SU-DHL-6 (cell line): ENCODE measurements at regions not wholly inside any gene's neighbourhood (a gene's known extent, or its start where the extent isn't known, plus 50 kb on each side); places are given as distances from the start of the nearest gene placed in this dataset.

Experiments used
- EZH2phosphoT487 ChIP-seq: fragments of 200-600 bp; sonication (generic), shearing (Covaris generic); conservative IDR thresholded peaks from 2 replicates; pipeline ENCODE4 v1.6.1; 2018; ENCODE audit warnings: mild to moderate bottlenecking, antibody characterized with exemption, low read length, moderate library complexity, mixed read lengths
- TF ChIP-seq, protein P1 (sequence below): fragments of 200-600 bp; sonication (generic); IDR thresholded peaks from one replicate; pipeline ENCODE4 v1.5.1; 2017; ENCODE audit warnings: antibody characterized with exemption, mild to moderate bottlenecking, low read length, moderate library complexity; ENCODE audit not compliant: insufficient read depth, poor library complexity, severe bottlenecking

DNA sequence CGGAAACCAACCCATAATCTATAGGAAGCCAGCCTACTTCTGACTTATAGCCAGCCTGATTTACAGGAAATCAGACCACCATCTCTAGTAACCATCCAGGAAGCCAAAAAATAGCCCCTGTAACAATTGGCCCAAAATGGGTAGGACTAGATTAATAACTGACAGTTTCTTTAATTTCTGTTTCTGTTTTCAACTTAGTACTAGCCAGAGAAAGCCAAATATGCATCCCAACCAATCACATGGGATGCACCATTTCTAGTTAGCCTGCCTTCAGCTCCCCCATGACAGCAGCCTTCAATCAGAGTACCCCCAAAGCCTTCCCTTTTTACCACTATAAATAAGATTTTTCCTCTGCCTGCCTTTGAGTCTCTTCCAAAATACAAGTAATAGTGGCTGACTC, 239.1 kb upstream of the GADL1 start:
- TF ChIP-seq, protein P1, sequence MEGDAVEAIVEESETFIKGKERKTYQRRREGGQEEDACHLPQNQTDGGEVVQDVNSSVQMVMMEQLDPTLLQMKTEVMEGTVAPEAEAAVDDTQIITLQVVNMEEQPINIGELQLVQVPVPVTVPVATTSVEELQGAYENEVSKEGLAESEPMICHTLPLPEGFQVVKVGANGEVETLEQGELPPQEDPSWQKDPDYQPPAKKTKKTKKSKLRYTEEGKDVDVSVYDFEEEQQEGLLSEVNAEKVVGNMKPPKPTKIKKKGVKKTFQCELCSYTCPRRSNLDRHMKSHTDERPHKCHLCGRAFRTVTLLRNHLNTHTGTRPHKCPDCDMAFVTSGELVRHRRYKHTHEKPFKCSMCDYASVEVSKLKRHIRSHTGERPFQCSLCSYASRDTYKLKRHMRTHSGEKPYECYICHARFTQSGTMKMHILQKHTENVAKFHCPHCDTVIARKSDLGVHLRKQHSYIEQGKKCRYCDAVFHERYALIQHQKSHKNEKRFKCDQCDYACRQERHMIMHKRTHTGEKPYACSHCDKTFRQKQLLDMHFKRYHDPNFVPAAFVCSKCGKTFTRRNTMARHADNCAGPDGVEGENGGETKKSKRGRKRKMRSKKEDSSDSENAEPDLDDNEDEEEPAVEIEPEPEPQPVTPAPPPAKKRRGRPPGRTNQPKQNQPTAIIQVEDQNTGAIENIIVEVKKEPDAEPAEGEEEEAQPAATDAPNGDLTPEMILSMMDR = no peak
- no peak for TF ChIP-seq EZH2phosphoT487
